SJSA1 (cell line): ENCODE measurements at regions not wholly inside any gene's neighbourhood (a gene's known extent, or its start where the extent isn't known, plus 50 kb on each side); places are given as distances from the start of the nearest gene placed in this dataset.

Source experiments
- DNase-seq, 2 experiments: peaks; one replicate each; pipeline ENCODE4 v3.0.0-alpha.2; 2015 to 2020; ENCODE audit warnings: low spot score in 2 of 2, low read depth in 1 of 2
- H3K27ac ChIP-seq: fragments of 250-450 bp; sonication (Bioruptor Pico); 2 replicates; pipeline ENCODE4 v1.5.1; 2020; ENCODE audit warnings: mild to moderate bottlenecking, moderate library complexity
- H3K27me3 ChIP-seq: fragments of 250-450 bp; sonication (Bioruptor Pico); replicated peaks from 2 replicates; pipeline ENCODE4 v1.5.1; 2020; ENCODE audit warnings: mild to moderate bottlenecking, moderate library complexity
- H3K36me3 ChIP-seq: fragments of 250-450 bp; sonication (Bioruptor Pico); 2 replicates; pipeline ENCODE4 v1.5.1; 2020; ENCODE audit warnings: mild to moderate bottlenecking
- H3K4me1 ChIP-seq: fragments of 250-450 bp; sonication (Bioruptor Pico); replicated peaks from 2 replicates; pipeline ENCODE4 v1.6.1; 2021; ENCODE audit warnings: mild to moderate bottlenecking
- H3K4me3 ChIP-seq: fragments of 250-450 bp; sonication (Bioruptor Pico); 2 replicates; pipeline ENCODE4 v1.5.1; 2020; ENCODE audit warnings: mild to moderate bottlenecking
- H3K9me3 ChIP-seq: fragments of 250-450 bp; sonication (Bioruptor Pico); replicated peaks from 2 replicates; pipeline ENCODE4 v1.5.1; 2020; ENCODE audit warnings: mild to moderate bottlenecking

GRCh38 chr2:187148059-187148714 is 299.2 kb upstream of the ZSWIM2 start:
- Histone ChIP-seq H3K4me1 (no peaks in the 10 kb centered on the region), H3K27ac (no peak overlapping the region), H3K4me3 (no peak overlapping the region), H3K36me3 (no peaks in the 10 kb centered on the region), H3K9me3 (no peaks in the 10 kb centered on the region), H3K27me3 (no peaks in the 10 kb centered on the region)
- DNase-seq, result no peak

- no peaks in the 10 kb centered on the region for H3K4me1 ChIP-seq
- H3K27me3 ChIP-seq, result no peaks in the 10 kb centered on the region; the same call in 1 of the 2 replicates
- no peak overlapping the region for H3K4me3 ChIP-seq
- no peaks in the 10 kb centered on the region for H3K9me3 ChIP-seq
- no peak for DNase-seq
- no peaks in the 10 kb centered on the region for H3K36me3 ChIP-seq
- H3K27ac ChIP-seq, result no peak overlapping the region
Measured at GRCh38 chr2:187143537-187143936, 294.6 kb upstream of the ZSWIM2 start.

- Histone ChIP-seq H3K36me3 (no peaks in the 10 kb centered on the region), H3K9me3 (no peaks in the 10 kb centered on the region), H3K4me3 (no peak overlapping the region), H3K27me3 (no peaks in the 10 kb centered on the region; the same call in 1 of the 2 replicates), H3K4me1 (no peaks in the 10 kb centered on the region), H3K27ac (no peak overlapping the region)
- no peak for DNase-seq
Measured at GRCh38 chr2:187139469-187139868, 290.5 kb upstream of the ZSWIM2 start.

GRCh38 chr2:187138265-187138664 is 289.3 kb upstream of the ZSWIM2 start:
- Histone ChIP-seq H3K9me3 (no peaks in the 10 kb centered on the region), H3K27ac (no peak overlapping the region)
- DNase-seq, result no peak

GRCh38 chr2:187136646-187137045 is 287.7 kb upstream of the ZSWIM2 start:
- Histone ChIP-seq H3K4me3 (no peak overlapping the region), H3K27me3 (no peaks in the 10 kb centered on the region), H3K4me1 (no peaks in the 10 kb centered on the region), H3K27ac (no peak overlapping the region), H3K36me3 (no peaks in the 10 kb centered on the region), H3K9me3 (no peaks in the 10 kb centered on the region)
- no peak for DNase-seq

More at GRCh38 chr2:187138265-187138664, 289.3 kb upstream of the ZSWIM2 start:
- Histone ChIP-seq H3K27me3 (no peaks in the 10 kb centered on the region; the same call in 1 of the 2 replicates), H3K36me3 (no peaks in the 10 kb centered on the region), H3K4me1 (no peaks in the 10 kb centered on the region), H3K4me3 (no peak overlapping the region)

GRCh38 chr2:187134306-187134705 is 285.3 kb upstream of the ZSWIM2 start:
- H3K4me1 ChIP-seq, result no peaks in the 10 kb centered on the region
- H3K27ac ChIP-seq, result no peak overlapping the region
- no peaks in the 10 kb centered on the region for H3K36me3 ChIP-seq
- H3K9me3 ChIP-seq, result no peaks in the 10 kb centered on the region
- no peak for DNase-seq
- H3K27me3 ChIP-seq, result no peaks in the 10 kb centered on the region
- H3K4me3 ChIP-seq, result no peak overlapping the region

- no peaks in the 10 kb centered on the region for H3K27me3 ChIP-seq
Measured at GRCh38 chr2:187129868-187130267, 280.9 kb upstream of the ZSWIM2 start.

GRCh38 chr2:187129306-187129705 is 280.3 kb upstream of the ZSWIM2 start:
- DNase-seq, result no peak
- no peak overlapping the region for H3K27ac ChIP-seq
- no peaks in the 10 kb centered on the region for H3K36me3 ChIP-seq
- no peaks in the 10 kb centered on the region for H3K4me1 ChIP-seq
- no peak overlapping the region for H3K4me3 ChIP-seq
- no peaks in the 10 kb centered on the region for H3K27me3 ChIP-seq
- H3K9me3 ChIP-seq, result no peaks in the 10 kb centered on the region

More at GRCh38 chr2:187129868-187130267, 280.9 kb upstream of the ZSWIM2 start:
- Histone ChIP-seq H3K4me1 (no peaks in the 10 kb centered on the region), H3K4me3 (no peak overlapping the region), H3K27ac (no peak overlapping the region), H3K36me3 (no peaks in the 10 kb centered on the region), H3K9me3 (no peaks in the 10 kb centered on the region)
- DNase-seq, result no peak

GRCh38 chr2:187126247-187127005 is 277.5 kb upstream of the ZSWIM2 start:
- DNase-seq, result no peak
- Histone ChIP-seq H3K36me3 (no peaks in the 10 kb centered on the region), H3K27me3 (no peaks in the 10 kb centered on the region), H3K9me3 (no peaks in the 10 kb centered on the region), H3K27ac (no peak overlapping the region), H3K4me3 (no peak overlapping the region), H3K4me1 (no peaks in the 10 kb centered on the region)

GRCh38 chr2:187125318-187125717 is 276.3 kb upstream of the ZSWIM2 start:
- no peak overlapping the region for H3K4me3 ChIP-seq
- DNase-seq, result no peak
- no peaks in the 10 kb centered on the region for H3K9me3 ChIP-seq

GRCh38 chr2:187124529-187124928 is 275.6 kb upstream of the ZSWIM2 start:
- Histone ChIP-seq H3K4me1 (no peaks in the 10 kb centered on the region), H3K36me3 (no peaks in the 10 kb centered on the region), H3K27me3 (no peaks in the 10 kb centered on the region), H3K9me3 (no peaks in the 10 kb centered on the region), H3K4me3 (no peak overlapping the region), H3K27ac (no peak overlapping the region)
- no peak for DNase-seq

More at GRCh38 chr2:187125318-187125717, 276.3 kb upstream of the ZSWIM2 start:
- H3K4me1 ChIP-seq, result no peaks in the 10 kb centered on the region
- H3K27me3 ChIP-seq, result no peaks in the 10 kb centered on the region
- H3K36me3 ChIP-seq, result no peaks in the 10 kb centered on the region
- no peak overlapping the region for H3K27ac ChIP-seq

GRCh38 chr2:187118331-187119099 is 269.5 kb upstream of the ZSWIM2 start:
- Histone ChIP-seq H3K9me3 (no peaks in the 10 kb centered on the region), H3K4me3 (no peak overlapping the region), H3K27ac (no peak overlapping the region), H3K4me1 (no peaks in the 10 kb centered on the region), H3K36me3 (no peaks in the 10 kb centered on the region), H3K27me3 (no peaks in the 10 kb centered on the region; the same call in 1 of the 2 replicates)
- no peak for DNase-seq

GRCh38 chr2:187117483-187117882 is 268.5 kb upstream of the ZSWIM2 start:
- no peaks in the 10 kb centered on the region for H3K9me3 ChIP-seq
- no peaks in the 10 kb centered on the region for H3K36me3 ChIP-seq
- no peak overlapping the region for H3K4me3 ChIP-seq
- H3K27me3 ChIP-seq, result no peaks in the 10 kb centered on the region; the same call in 1 of the 2 replicates
- no peak overlapping the region for H3K27ac ChIP-seq
- no peaks in the 10 kb centered on the region for H3K4me1 ChIP-seq
- DNase-seq, result no peak

- H3K4me1 ChIP-seq, result no peaks in the 10 kb centered on the region
- no peaks in the 10 kb centered on the region for H3K36me3 ChIP-seq
Measured at GRCh38 chr2:187115627-187116026, 266.7 kb upstream of the ZSWIM2 start.

More at GRCh38 chr2:187115627-187116026, 266.7 kb upstream of the ZSWIM2 start:
- no peak for DNase-seq
- Histone ChIP-seq H3K27me3 (peaks cover 3% of the 10 kb centered on the region; the same call in 1 of the 2 replicates), H3K9me3 (no peaks in the 10 kb centered on the region), H3K4me3 (no peak overlapping the region), H3K27ac (no peak overlapping the region)
